Karpas-422 (cell line): ENCODE measurements at regions not wholly inside any gene's neighbourhood (a gene's known extent, or its start where the extent isn't known, plus 50 kb on each side); places are given as distances from the start of the nearest gene placed in this dataset.
"Not testable (repeated sequence)": the region's sequence is repeated elsewhere in the genome, so short reads cannot be mapped to it uniquely, and the experiment has no call there.

Experiments
- DNase-seq: peaks from one replicate; pipeline ENCODE4 v3.0.0-alpha.2; 2015
- H2AFZ ChIP-seq: fragments of 200-600 bp; sonication (generic); 2 replicates; pipeline ENCODE4 v1.6.1; 2014; ENCODE audit warnings: antibody characterized with exemption, low read length, mixed read lengths
- H3K27ac ChIP-seq: fragments of 200-600 bp; sonication (generic); 2 replicates; pipeline ENCODE4 v1.5.1; 2014; ENCODE audit warnings: mild to moderate bottlenecking, low read length, moderate library complexity
- H3K27me3 ChIP-seq: fragments of 200-600 bp; sonication (generic); 2 replicates; pipeline ENCODE4 v1.6.1; 2014; ENCODE audit warnings: low read length, mixed read lengths
- H3K36me3 ChIP-seq: fragments of 200-600 bp; sonication (generic); 2 replicates; pipeline ENCODE4 v1.6.1; 2014; ENCODE audit warnings: low read length, mixed read lengths; ENCODE audit not compliant: insufficient read depth
- H3K4me1 ChIP-seq: fragments of 200-600 bp; sonication (generic); 2 replicates; pipeline ENCODE4 v1.6.1; 2014; ENCODE audit warnings: mild to moderate bottlenecking, low read length, mixed read lengths
- H3K4me2 ChIP-seq: fragments of 200-600 bp; sonication (generic); 2 replicates; pipeline ENCODE4 v1.6.1; 2014; ENCODE audit warnings: low read length, low read depth, mild to moderate bottlenecking; ENCODE audit not compliant: poor library complexity, severe bottlenecking
- H3K4me3 ChIP-seq: fragments of 200-600 bp; sonication (generic); 2 replicates; pipeline ENCODE4 v1.5.1; 2014; ENCODE audit warnings: mild to moderate bottlenecking, antibody characterized with exemption, low read length, mixed read lengths
- H3K79me2 ChIP-seq: fragments of 200-600 bp; sonication (generic); 2 replicates; pipeline ENCODE4 v1.6.1; 2014; ENCODE audit warnings: mild to moderate bottlenecking, low read length, mixed read lengths
- H3K9ac ChIP-seq: fragments of 200-600 bp; sonication (generic); 2 replicates; pipeline ENCODE4 v1.6.0; 2014; ENCODE audit warnings: low read length
- H3K9me2 ChIP-seq: fragments of 200-600 bp; sonication (generic), shearing (Covaris generic); replicated peaks from 2 replicates; pipeline ENCODE4 v1.6.0; 2014; ENCODE audit warnings: mild to moderate bottlenecking, low read length, moderate library complexity; ENCODE audit not compliant: insufficient read depth
- H3K9me3 ChIP-seq: fragments of 300-700, 200-600 bp; sonication (generic); 2 replicates; pipeline ENCODE4 v1.6.1; 2014; ENCODE audit warnings: low read length, mixed read lengths
- H4K20me1 ChIP-seq: fragments of 200-600 bp; sonication (generic); 2 replicates; pipeline ENCODE4 v1.6.1; 2014; ENCODE audit warnings: mild to moderate bottlenecking, antibody characterized with exemption, low read length, low read depth; ENCODE audit not compliant: insufficient read depth

DNA sequence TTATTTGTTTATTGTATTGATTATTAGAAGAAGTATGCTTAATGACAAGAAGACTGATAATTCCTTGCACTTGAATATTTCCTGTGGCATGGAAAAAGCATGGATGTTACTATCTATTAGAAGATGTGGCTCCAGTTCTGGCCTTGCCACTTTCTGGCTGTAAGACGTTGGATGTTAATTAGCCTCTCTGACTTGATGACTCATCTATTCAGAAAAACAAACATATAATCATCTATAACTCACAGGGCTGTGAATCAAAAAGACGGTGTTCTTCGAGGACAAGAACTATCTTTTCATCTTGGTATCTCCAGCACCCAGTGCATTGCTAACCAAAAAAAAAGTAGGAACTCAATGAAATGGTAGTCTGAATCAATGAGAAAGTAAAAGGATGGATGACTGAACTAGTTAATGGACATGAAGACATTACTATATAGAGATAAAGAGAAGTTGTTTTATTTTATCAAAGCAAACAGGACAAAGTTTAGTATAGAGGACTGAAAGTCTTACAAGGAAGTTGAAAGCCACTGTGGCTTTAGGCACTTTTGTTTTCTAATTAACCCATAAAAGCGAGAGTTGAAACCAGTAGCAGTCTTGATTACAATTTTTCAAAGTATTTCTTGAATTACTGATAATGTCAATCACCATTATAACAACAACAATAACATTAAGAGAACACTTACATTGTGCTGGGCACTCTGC lies 145.3 kb downstream of the RND3 start:
- peaks cover 6% of the 10 kb centered on the region for H3K9me3 ChIP-seq
- H3K27ac ChIP-seq = no peak overlapping the region
- no peaks in the 10 kb centered on the region for H3K79me2 ChIP-seq
- H2AFZ ChIP-seq = no peak overlapping the region
- no peaks in the 10 kb centered on the region for H3K9me2 ChIP-seq
- no peaks in the 10 kb centered on the region for H3K36me3 ChIP-seq
- no peaks in the 10 kb centered on the region for H3K27me3 ChIP-seq
- DNase-seq = no peak
- H3K9ac ChIP-seq = no peak overlapping the region
- H3K4me3 ChIP-seq = no peak overlapping the region
- H4K20me1 ChIP-seq = no peaks in the 10 kb centered on the region
- no peak overlapping the region for H3K4me2 ChIP-seq
- H3K4me1 ChIP-seq = no peaks in the 10 kb centered on the region

DNA sequence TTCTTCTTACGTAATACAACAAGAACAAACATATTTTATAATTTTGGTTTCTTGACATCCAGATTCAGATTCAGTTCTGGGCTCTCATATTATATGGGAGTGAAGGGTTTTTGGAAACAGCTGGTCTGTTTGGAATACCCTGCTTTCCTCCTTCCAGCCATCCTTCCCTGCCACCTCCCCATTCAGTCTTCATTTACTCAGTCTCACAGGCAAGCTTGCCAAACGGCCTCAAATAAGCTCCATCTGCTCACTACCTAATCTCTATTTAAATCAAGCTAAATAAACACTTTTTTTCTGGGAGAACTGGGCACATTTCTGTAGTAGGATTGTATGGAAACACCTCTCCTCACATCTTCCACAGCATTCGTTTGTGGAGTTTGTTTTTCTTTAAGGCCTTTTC lies 147.5 kb downstream of the RND3 start:
- Histone ChIP-seq H3K9ac (no peak overlapping the region), H3K9me3 (peaks cover 2% of the 10 kb centered on the region), H3K79me2 (no peaks in the 10 kb centered on the region), H3K27me3 (no peaks in the 10 kb centered on the region), H3K4me3 (no peak overlapping the region), H3K4me1 (no peaks in the 10 kb centered on the region), H3K27ac (no peak overlapping the region), H4K20me1 (no peaks in the 10 kb centered on the region), H3K4me2 (no peak overlapping the region), H2AFZ (no peak overlapping the region), H3K36me3 (no peaks in the 10 kb centered on the region), H3K9me2 (no peaks in the 10 kb centered on the region)
- DNase-seq = no peak

DNA sequence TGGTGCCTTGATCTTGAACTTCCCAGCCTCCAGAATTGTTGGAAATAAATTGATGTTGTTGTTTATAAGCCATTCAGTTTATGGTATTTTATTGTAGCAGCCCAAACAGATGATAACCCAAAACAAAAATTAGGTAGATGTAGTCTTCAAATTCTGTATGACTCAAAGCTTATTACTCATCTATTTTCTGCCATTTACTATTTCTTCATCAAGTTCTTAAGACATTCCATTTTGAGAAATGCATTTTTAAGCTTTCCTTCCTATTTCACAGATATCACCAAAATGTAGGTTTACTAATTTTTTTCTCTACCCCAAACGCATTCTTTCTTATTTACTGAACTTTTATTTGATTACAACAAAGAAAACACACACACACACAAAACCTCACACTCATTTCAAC lies 148.2 kb downstream of the RND3 start:
- no peaks in the 10 kb centered on the region for H3K9me3 ChIP-seq
- H3K79me2 ChIP-seq = no peaks in the 10 kb centered on the region
- H4K20me1 ChIP-seq = no peaks in the 10 kb centered on the region
- no peak overlapping the region for H3K27ac ChIP-seq
- no peak for DNase-seq
- no peaks in the 10 kb centered on the region for H3K4me1 ChIP-seq
- H3K27me3 ChIP-seq = no peaks in the 10 kb centered on the region
- H3K9me2 ChIP-seq = no peaks in the 10 kb centered on the region
- no peak overlapping the region for H2AFZ ChIP-seq
- no peak overlapping the region for H3K4me3 ChIP-seq
- no peaks in the 10 kb centered on the region for H3K36me3 ChIP-seq
- H3K9ac ChIP-seq = no peak overlapping the region
- no peak overlapping the region for H3K4me2 ChIP-seq

DNA sequence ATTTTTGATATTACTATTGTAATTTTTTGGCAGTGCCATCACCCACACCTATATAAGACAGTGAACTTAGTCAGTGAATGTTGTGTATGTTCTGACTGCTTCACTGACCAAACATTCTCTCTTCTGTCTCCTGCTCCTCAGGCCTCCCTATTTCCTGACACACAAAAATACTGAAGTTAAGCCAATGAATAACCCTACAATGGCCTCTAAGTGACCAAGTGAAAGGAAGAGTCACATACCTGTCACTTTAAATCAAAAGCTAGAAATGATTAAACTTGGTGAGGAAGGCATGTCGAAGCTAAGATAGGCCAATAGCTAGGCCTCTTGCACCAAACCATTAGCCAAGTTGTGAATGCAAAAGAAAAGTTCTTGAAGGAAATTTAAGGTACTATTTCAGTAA lies 151.9 kb downstream of the RND3 start:
- Histone ChIP-seq H3K9me3 (no peaks in the 10 kb centered on the region), H3K9me2 (no peaks in the 10 kb centered on the region), H2AFZ (no peak overlapping the region), H4K20me1 (no peaks in the 10 kb centered on the region), H3K27me3 (no peaks in the 10 kb centered on the region), H3K4me1 (no peaks in the 10 kb centered on the region), H3K79me2 (no peaks in the 10 kb centered on the region), H3K36me3 (no peaks in the 10 kb centered on the region), H3K9ac (no peak overlapping the region), H3K4me3 (no peak overlapping the region), H3K4me2 (no peak overlapping the region), H3K27ac (no peak overlapping the region)
- DNase-seq = no peak

DNA sequence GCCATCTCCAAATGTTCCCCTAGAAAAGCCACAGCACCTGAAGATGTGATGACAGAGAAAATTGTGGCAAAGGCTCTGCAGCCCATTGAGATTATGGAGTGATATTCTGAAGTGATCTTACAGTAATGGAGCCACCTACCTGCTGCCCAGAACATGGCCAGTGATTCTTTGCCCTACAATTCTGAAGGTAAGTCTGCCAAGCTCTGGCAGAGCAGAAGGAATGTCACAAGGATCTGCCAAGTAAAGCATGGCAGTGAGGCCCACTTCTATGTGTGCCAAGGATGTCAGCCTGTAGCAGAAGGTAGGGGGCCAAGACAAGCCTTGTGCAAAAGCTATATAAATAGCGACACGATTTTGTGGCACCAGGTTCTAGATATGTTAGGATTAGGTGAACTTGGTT lies 155.1 kb downstream of the RND3 start:
- Histone ChIP-seq H3K9ac (no peak overlapping the region), H3K4me1 (no peaks in the 10 kb centered on the region), H3K79me2 (no peaks in the 10 kb centered on the region), H3K4me2 (no peak overlapping the region), H2AFZ (no peak overlapping the region), H3K4me3 (no peak overlapping the region), H3K9me3 (no peaks in the 10 kb centered on the region), H4K20me1 (no peaks in the 10 kb centered on the region), H3K27me3 (no peaks in the 10 kb centered on the region), H3K9me2 (no peaks in the 10 kb centered on the region), H3K36me3 (no peaks in the 10 kb centered on the region), H3K27ac (no peak overlapping the region)
- no peak for DNase-seq

DNA sequence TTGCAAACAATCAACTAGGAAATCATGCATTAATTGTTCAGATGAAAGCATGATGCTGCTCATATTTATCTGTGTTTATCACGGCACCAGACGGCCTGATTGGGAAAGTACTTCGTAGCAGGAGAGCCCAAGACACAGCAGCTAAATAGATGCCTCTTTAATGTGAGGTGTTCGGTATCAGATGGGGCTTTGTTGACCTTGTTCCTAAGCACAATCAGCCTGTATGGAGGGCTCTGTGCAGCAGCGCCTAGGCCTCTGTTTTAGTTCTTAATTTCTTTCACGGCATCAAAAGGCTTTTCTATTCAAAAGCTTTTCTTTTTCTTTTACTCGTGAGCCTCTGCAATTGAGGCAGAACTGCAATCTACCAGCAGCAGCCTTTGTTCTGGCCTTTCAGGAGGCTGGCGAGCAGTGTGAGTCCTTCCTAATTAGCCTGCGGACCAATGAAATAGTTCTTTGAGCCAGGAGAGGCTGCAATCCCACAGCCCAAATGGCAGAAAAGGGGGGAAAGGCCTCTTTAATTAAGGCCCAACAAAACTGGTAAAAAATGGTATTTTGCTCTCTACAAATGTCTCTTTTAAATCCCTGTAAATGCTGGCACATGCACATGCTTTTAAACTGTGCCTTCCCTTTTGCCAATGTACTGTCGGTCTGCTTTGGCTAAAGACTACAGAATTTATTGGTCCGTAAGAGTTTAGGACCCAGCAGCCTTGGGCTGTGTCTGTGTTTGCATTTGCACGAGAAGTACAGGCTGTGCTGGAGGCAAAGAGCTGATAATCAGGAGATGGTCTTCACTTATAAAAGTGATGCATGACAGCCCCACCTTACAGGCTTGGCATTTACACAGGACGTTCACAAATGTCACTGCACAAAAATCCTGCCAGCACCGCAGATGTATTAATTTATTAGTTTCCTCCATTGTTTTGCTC lies 159.6 kb downstream of the RND3 start:
- Histone ChIP-seq H3K9me3 (peaks cover 5% of the 10 kb centered on the region; the same call in 1 of the 2 replicates), H4K20me1 (no peaks in the 10 kb centered on the region), H3K9me2 (no peaks in the 10 kb centered on the region), H3K36me3 (no peaks in the 10 kb centered on the region), H3K4me3 (no peak overlapping the region), H3K4me2 (no peak overlapping the region), H3K9ac (no peak overlapping the region), H3K4me1 (no peaks in the 10 kb centered on the region), H3K27me3 (no peaks in the 10 kb centered on the region), H3K79me2 (no peaks in the 10 kb centered on the region), H2AFZ (no peak overlapping the region), H3K27ac (no peak overlapping the region)
- DNase-seq = no peak

DNA sequence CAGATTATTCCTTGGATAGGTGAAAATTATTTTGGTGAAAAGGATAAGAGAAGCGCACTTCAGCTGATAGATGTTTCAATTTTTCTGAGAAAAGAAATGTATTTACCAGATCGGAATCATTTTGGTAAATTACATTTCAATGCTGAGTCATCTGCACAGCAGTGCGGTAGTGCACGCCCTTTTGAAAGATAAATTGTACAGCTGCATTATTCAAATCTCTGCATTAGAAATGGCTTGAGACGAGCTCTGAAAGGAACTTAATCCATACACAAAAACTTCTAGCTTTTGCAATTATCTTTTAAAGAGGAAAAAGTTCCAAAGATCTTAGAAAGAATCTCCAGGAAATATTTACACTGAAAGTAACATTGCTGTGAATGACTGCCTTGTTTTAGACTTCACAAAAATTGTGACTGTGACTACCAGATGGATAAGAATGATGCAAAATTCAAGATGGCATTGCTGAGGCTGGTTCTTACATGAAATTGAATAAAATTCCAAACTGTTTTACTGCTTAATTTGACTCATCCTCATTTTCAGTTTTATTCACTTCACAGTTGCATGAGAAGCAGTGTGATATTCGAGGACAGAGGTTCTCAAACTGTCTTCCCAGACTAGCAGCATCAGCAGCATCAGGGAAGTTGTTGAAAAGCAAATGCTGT lies 161.7 kb downstream of the RND3 start:
- Histone ChIP-seq H4K20me1 (no peaks in the 10 kb centered on the region), H3K9ac (no peak overlapping the region), H2AFZ (no peak overlapping the region), H3K27me3 (no peaks in the 10 kb centered on the region), H3K4me1 (no peaks in the 10 kb centered on the region), H3K27ac (no peak overlapping the region), H3K9me2 (no peaks in the 10 kb centered on the region), H3K4me3 (no peak overlapping the region), H3K36me3 (no peaks in the 10 kb centered on the region), H3K79me2 (no peaks in the 10 kb centered on the region), H3K9me3 (peaks cover 5% of the 10 kb centered on the region; the same call in 1 of the 2 replicates), H3K4me2 (no peak overlapping the region)
- no peak for DNase-seq

DNA sequence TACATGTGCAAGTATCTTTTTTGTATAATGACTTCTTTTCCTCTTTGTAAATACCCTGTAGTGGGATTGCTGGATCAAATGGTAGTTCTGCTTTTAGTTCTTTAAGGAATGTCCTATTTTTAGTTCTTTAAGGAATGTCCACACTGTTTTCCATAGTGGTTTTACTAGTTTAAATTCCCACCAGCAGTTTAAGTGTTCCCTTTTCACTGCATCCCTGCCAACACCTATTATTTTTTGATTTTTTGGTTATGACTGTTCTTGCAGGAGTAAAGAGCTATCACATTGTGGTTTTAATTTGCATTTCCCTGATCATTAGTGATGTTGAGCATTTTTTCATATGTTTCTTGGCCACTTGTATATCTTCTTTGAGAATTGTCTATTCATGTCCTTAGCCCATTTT lies 164.4 kb downstream of the RND3 start:
- not testable (repeated sequence) for DNase-seq, H3K9me3 ChIP-seq, H3K27ac ChIP-seq, H3K79me2 ChIP-seq, H4K20me1 ChIP-seq, H3K9ac ChIP-seq, H3K4me3 ChIP-seq, H3K4me2 ChIP-seq, H3K4me1 ChIP-seq, H3K27me3 ChIP-seq, H3K9me2 ChIP-seq, H2AFZ ChIP-seq, H3K36me3 ChIP-seq
